Head of caudate nucleus (tissue), 42 donors: ENCODE measurements at regions not wholly inside any gene's neighbourhood (a gene's known extent, or its start where the extent isn't known, plus 50 kb on each side); places are given as distances from the start of the nearest gene placed in this dataset.
"Not testable (repeated sequence)": the region's sequence is repeated elsewhere in the genome, so short reads cannot be mapped to it uniquely, and the experiment has no call there.

Experiments
- DNase-seq, 42 donors: peaks; one replicate each; pipeline versions ENCODE4 v3.0.0 to v3.0.0-alpha.2; 2020 to 2021; ENCODE audit warnings: mixed read lengths in 7 of 42
- intact Hi-C: fragments of 100-400 bp; cut with DNase I; formaldehyde crosslinking; loops from one replicate; pipeline ENCODE4 v1.15.0; 2022

GRCh38 chr6:159642995-159643394, 50.0 kb downstream of the SOD2 start:
- DNase-seq: no peak
- intact Hi-C loops: loop anchor here (10.0 kb wide), 1 partner anchor 468 kb away; no protein-coding TSS in a partner anchor

DNA sequence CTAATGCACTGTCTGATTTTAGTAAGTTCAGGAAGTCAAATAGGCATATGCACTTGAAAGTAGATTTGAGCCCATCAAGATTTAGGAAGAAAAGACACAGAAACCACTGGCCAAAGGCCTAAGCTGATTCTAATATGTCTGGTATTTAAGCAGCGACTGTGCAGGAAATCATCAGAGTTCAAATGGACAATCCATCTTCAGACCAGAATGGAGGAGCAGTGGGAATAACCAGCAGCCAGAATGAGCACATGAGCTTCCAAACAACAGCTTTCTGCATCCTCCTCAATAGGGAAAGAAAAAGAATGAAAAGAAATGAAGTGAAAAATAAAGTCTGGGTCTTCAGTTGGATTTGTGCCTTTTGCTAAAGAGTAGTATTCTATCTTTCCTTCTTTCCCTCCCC, 50.6 kb downstream of the SOD2 start:
- intact Hi-C loops: loop anchor here (10.0 kb wide), 1 partner anchor 468 kb away; no protein-coding TSS in a partner anchor
- no peak for DNase-seq

DNA sequence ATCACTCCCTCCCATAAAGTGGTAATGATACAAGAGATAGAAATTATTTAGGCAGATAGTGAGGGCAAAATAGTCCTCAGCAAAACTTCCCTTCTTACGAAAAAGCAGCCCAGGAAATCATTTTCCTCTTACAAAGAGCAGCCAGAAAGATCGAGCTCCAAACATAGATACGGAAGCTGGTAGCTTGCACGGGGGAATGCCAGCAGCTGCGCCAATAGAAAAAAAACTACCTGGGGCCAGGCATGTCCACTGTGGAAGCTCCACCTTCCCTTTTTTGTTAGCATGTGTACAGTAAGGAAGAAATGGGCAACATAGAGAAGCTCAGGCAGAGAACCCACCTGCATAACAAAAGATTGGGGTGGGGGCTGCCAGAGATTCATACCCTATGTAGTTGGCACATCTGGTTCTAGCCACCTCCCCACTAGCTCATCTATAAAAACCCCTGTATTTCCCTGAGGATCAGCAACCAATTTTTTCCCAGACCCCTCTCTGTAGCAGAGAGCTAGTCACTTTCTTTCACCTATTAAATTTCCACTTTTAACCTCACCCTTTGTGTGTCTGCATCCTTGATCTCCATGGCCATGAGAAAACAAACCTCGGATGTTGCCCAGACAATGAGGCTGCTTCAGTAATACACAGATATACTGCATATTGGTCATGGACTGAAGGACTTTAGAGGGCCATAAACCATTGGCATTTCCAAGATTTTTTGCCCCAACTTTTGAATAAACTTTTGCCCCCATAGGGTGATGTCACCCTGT, 52.1 kb downstream of the SOD2 start:
- intact Hi-C loops: loop anchor here (10.0 kb wide), 1 partner anchor 466 kb away; no protein-coding TSS in a partner anchor
- DNase-seq: no peak

GRCh38 chr6:159640322-159640721, 52.7 kb downstream of the SOD2 start:
- intact Hi-C loops: loop anchor here (10.0 kb wide), 1 partner anchor 466 kb away; no protein-coding TSS in a partner anchor
- DNase-seq: no peak

DNA sequence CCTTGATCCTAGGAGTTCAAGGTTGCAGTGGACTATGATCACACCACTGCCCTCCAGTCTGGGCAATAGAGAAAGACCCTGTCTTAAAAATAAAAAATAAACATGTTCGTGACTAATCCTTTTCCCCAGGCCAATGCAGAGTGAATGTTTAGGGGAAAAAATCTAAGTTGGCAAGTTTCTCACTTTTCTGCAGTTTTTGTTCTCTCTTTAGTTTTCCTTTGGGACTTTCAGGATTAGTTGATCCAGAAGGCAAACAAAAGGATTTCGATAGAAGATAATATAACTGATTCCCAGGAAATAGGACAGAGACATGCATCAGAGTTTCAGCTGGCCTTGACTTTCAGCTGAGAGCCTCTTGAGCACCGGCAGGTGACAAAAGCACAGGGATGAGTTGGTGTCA, 53.3 kb downstream of the SOD2 start:
- DNase-seq: no peak
- intact Hi-C loops: loop anchor here (10.0 kb wide), 1 partner anchor 465 kb away; no protein-coding TSS in a partner anchor

DNA sequence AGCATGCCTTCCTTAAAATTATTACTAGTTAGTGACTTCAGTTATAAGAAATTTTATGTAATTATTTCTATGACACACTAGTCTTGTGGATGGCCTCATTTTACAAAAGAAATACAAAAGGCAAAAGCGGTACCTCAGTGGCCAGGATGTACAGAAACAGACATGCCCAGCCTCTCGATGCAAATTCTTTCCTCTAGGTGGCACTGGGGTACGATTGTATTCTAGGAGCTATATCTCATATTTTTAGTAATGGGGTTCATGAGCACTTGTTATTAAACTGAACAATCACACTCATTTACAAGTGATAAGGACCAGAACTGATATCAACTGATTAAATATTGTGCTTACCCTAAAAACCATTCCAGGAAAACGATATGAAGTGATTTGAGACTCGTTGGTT, 59.8 kb downstream of the SOD2 start:
- DNase-seq: no peak
- intact Hi-C loops: no loop called here

DNA sequence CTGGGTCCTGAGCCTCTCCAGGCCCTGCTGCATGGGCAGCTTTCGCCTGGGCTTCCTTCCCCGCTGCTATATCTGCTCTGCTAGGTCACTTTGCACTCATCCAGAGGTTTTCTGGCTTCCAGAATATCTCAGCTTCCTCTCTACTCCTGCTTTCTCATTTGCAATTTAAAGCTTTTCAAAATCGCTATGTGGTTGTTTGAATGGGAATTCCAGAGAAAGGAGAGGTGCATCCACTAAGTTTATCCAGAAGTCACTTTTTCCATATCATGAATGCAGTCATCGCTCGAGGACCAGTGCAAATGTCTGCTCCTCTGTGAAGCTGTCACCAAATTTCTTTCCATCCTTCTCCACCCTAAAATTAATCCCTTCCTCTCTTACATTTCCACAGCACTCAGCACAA, 61.2 kb downstream of the SOD2 start:
- intact Hi-C loops: no loop called here
- no peak for DNase-seq

GRCh38 chr6:159627939-159628338, 65.1 kb downstream of the SOD2 start:
- DNase-seq: no peak
- intact Hi-C loops: no loop called here

DNA sequence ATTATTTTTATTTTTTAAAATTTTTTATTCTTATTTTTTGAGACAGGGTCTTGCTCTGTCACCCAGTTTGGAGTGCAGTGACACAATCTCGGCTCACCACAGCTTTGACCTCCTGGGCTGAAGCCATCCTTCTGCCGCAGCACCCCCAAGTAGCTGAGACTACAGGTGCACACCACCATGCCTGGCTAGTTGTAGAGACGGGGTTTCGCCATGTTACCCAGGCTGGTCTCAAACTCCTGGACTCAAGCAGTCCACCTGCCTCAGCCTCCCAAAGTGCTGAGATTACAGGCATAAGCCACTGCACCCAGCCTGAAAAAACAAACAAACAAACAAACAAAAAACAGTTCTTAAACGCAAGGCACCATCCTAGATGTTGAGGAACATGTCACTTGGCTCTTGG, 66.5 kb downstream of the SOD2 start:
- intact Hi-C loops: not testable (repeated sequence)

DNA sequence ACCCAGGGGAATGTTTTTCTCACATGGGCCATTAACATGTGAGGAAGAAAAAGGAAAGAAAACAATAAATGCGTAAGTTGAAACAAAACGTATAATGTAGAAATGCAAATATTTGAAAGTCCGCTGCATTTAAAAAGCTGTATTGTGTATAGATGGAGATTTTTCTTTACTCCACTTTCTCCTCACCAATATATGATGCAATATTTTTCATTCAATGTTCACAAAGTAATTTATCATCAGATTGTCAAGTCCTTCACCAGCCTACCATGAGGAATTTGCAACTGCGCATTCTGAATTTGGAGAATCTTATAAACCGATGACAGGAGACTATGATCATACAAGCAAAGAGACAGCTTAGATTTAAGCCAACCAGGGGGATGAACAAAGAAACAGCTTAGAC, 69.9 kb downstream of the SOD2 start:
- intact Hi-C loops: no loop called here
- DNase-seq: no peak

More for the DNA sequence above, 66.5 kb downstream of the SOD2 start:
- not testable (repeated sequence) for DNase-seq

DNA sequence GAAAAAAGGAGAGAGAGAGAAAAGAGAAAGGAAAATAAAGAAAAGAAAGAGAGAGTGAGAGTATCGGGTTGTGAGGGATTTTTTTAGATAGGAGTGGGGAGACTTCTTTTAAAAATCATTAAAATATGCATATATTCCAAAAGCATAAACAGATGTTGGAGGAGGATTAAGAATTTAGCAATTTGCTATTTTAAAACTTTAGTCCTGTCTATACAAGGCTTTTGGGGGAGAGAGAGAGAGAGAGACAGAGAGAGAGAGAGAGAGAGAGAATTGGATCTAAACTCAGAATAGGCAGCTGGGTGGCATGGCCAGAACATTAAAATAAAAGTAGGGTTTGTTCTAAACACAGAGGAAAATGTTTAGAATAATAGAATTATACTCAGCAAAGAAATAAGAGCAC, 72.1 kb downstream of the SOD2 start:
- no peak for DNase-seq
- intact Hi-C loops: no loop called here

DNA sequence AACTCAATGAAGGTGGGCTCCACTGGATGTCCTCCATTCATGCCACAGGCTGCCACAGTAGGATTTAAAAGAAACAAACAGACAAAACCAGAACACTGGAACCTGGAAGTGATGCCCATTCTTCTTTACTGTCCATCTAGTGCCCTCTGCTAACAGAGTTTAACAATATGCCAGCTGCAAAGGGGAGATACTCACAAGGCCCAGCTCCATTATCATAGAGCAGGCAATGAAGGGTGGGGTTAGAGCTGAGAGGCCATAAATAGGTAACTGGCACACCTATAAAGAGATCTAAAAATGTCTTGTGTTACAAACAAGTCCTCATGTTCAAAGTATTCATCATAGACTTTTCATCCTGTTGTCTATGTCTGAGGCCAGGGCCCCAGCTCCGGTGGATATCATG, 75.6 kb downstream of the SOD2 start:
- intact Hi-C loops: no loop called here
- DNase-seq: no peak

GRCh38 chr6:159616456-159616855, 76.6 kb downstream of the SOD2 start:
- intact Hi-C loops: no loop called here
- DNase-seq: no peak

- intact Hi-C loops: no loop called here
- DNase-seq: no peak
Observed at GRCh38 chr6:159615918-159616317, 77.1 kb downstream of the SOD2 start.

DNA sequence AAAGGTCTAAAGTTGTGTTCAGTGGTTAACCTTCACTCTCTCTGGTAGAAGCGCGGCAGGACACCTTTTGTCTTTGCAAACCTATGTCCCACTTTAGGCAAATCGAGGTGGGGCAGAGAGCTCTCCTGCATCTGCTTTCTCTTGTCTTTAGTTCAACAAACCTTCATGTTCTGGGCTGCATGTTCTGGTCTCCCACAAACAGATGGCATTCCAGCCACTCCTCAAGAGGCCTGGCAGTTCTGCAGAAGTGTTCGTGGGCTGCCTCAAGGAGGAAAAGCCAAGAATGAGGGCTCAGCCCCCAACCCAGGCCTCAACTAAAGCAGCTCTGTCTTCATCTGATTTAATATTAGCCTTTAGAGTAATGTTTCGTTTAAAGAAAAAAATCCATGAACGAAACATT, 82.2 kb downstream of the SOD2 start:
- intact Hi-C loops: no loop called here
- DNase-seq: no peak

DNA sequence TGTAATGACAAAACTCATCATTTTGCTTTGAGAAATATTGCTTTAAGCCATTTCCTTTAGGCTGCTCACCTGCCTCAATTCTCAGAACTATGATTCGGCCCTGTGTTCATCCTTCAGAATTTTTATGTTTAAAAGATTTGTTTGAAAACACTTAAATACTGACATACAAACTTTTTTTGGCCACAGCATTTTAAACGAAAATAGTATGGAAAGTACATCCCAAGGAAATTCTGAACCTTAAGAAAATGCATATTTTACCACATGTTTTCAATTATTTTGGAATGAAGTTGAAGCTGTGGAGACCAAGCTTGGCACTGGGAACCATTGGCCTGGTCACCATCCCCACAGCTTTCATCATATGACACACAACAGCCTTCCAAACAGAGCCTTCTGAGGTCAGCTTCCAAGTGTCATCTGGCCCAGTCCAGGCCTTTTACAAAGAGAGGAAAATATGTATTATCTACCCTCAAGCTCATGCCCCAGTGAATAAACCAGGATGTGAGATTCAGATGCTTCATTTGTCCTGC, 83.3 kb downstream of the SOD2 start:
- DNase-seq: no peak
- intact Hi-C loops: no loop called here

DNA sequence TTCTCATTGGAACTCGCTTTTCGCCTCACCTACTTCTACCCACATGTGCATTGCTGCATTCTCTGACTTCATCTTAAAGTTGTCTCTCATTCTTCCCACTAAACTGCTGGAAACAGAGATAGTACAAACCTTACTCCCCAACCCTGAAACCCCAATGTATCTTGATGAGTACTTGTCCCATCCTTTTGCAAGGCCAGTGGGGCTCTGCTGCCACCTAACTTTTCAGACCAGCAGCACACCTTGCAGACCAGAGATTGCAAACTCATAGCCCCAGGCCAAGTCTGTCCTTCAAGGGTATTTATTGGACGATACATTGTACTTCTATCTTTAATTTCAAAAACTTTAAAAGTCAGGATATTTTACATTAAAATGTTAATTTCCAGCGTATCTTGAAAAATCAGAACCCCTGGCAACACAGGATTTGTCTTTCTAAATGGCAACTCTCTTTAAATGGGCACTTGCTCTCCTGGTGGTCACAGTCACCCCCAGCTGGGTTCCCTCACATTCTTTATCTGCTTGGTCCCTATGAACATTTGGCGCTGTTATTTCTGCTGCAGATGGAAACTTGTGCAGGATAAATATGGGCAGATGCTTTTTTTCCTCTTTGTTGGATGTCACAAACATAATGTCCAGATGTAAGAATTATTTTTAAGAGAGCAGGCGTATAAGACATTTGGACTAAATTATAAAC, 83.9 kb downstream of the SOD2 start:
- intact Hi-C loops: no loop called here
- DNase-seq: no peak

GRCh38 chr6:159606786-159607185, 86.3 kb downstream of the SOD2 start:
- no peak for DNase-seq
- intact Hi-C loops: no loop called here

GRCh38 chr6:159604443-159604956, 88.5 kb downstream of the SOD2 start:
- DNase-seq: no peak
- intact Hi-C loops: no loop called here

DNA sequence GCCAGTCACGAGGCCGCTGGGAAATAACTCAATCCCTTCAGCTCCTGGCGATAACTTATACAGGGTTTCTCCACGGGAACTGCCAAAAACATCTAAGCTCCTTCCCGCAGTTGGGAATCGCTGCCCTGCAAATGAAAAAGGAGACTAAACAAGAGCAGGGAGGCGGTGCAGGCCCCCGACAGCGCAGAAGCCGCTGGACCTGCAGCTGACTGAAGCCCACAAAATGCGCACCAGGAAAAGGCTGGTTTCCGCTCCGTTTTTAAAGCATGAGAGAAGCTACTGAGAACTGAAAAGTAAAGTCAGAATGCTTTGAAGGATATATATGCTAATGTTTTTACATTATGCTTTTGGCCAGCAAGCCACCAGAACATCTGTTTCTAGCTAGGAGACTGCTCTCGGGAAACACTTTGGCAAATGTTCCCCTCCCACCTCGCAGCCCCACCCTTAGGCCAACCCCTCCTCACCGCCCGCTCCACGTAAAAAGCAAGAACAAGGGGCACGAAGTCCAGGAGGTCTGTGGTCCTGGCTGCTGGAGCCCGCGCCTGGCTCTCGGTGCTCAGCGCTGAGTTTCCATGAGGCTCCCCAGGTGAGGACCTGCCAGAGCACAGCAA, 90.5 kb downstream of the SOD2 start:
- intact Hi-C loops: no loop called here
- DNase-seq: no peak
